IPS-NIHi7 (cell line): ENCODE measurements at regions not wholly inside any gene's neighbourhood (a gene's known extent, or its start where the extent isn't known, plus 50 kb on each side); places are given as distances from the start of the nearest gene placed in this dataset.

Experiments used
- DNase-seq: peaks from one replicate; pipeline ENCODE4 v3.0.0; 2012; ENCODE audit warnings: mixed read lengths; ENCODE audit errors: extremely low spot score

GRCh38 chr2:145599756-145600155, 1079.8 kb upstream of the ZEB2 start:
- no peak for DNase-seq

DNA sequence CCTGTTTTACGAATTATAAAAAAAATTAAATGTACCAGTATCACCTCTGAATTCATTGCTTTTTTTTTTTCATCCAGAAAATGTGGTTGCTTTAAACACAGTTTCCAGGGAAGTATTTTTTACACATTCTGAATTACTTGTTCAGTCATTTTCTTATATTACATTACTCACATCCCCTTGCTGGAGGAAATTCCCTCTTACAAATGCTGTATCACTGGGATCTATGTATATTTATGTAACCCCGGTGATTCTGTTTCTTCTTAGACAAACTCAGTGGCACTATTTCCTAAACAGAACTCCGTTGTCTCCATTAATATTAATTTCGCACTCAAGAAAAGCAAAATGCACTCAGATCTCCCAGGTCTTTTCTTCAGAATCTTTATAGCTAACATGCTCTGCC, 1078.5 kb upstream of the ZEB2 start:
- no peak for DNase-seq

- no peak for DNase-seq
These were observed 1077.9 kb upstream of the ZEB2 start for GRCh38 chr2:145597809-145598208.

GRCh38 chr2:145597006-145597405, 1077.1 kb upstream of the ZEB2 start:
- no peak for DNase-seq

DNA sequence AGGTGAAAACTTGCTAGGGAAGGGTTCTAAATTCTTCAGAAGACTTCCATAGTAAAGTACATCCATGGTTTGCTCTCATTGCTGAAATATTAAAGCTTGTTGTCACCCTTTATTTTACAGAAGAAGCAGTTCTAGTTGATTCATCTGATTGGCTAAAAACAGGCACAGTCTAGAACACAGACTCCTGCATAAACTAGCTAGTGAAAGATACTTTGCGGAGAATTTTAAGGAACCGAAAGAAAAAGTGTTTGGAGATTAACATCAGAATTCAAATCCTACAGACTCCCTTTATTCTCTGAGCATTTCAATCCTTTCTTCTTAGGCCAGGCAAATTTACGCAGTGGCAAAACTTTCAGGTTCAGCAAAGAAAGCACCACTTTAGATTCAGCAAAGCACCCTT, 1076.5 kb upstream of the ZEB2 start:
- DNase-seq = no peak

DNA sequence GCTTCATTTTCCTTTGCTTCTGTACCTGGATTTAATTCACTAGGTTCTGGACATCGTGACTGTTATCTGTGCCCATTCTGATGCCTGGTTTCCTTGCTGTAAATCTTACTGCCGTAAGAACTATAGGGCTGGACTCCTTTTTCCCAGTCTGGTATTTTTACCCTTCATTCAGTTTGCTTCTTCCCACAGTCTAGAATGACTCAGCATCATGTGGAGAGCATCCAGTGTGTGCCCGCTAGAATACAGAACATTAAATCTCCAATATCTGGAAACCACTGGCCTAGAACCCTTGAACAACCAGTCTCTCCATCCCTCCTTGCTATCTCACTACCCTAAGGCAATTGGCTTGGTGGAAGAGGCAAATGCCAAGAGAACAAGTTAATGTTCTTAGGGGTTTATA, 1075.4 kb upstream of the ZEB2 start:
- no peak for DNase-seq

GRCh38 chr2:145593991-145594614, 1074.2 kb upstream of the ZEB2 start:
- DNase-seq = peak; percentile 15

- DNase-seq = no peak
These were observed 1073.4 kb upstream of the ZEB2 start for GRCh38 chr2:145593280-145593679.

- peak; percentile 21 for DNase-seq
These were observed 1072.4 kb upstream of the ZEB2 start for GRCh38 chr2:145592361-145592760.

DNA sequence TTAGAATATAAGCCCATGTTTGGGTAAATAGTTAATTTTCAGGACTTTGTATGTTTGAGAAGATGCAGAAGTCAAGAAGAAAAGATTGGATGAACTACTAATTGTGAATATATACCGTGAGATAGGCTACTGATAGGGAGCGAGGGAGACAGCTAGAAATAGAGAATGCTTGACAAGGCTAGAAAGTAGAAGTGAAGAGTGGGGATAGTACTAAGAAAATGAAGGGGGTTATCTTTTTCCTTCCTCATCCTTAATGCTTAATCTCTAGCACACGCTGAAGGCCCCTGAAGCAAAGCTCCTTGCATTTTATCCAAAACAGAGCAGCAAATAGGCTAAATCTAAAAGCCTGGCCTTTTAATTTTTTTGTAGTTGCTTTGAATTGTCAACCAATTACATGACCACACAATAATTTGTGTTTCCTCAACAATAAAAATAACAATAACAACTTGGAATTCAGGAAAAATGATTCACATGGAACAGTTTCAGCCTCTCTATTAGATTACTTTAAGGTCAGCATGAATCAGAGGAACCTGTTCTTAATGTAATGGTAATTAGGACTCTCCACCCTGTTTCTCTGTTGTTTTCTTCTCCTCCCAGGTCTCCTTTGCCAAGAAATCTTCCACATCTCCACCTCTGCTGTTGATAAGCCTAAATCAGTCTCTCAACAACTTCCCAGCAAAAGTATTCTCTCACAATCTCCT, 1071.3 kb upstream of the ZEB2 start:
- no peak for DNase-seq

- no peak for DNase-seq
These were observed 1068.0 kb upstream of the ZEB2 start for GRCh38 chr2:145587922-145588321.

- no peak for DNase-seq
These were observed 1064.4 kb upstream of the ZEB2 start for GRCh38 chr2:145584353-145584752.

DNA sequence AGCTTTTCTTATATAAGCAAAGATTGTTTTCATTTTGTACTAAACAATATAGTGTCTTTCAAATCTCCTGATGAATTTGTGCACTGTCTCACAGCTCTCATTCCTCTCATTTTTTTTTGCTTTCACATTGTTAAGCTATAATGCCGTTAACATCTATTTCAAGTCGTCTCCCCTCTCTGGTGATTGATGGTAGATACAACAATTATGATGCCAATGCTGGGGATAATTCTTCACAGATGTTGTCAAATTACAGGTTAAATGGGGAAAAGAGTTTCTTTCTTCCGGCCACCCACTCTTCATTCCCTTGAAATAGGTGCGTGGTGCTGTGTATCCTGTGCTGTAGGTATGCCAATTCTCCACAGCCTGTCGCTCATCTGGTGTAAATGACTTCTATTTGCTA, 1053.7 kb upstream of the ZEB2 start:
- DNase-seq = no peak

- DNase-seq = no peak
These were observed 1052.3 kb upstream of the ZEB2 start for GRCh38 chr2:145572238-145572637.

GRCh38 chr2:145569108-145569507, 1049.2 kb upstream of the ZEB2 start:
- no peak for DNase-seq

- peak; percentile 8 for DNase-seq
These were observed 1044.1 kb upstream of the ZEB2 start for GRCh38 chr2:145563741-145564615.

DNA sequence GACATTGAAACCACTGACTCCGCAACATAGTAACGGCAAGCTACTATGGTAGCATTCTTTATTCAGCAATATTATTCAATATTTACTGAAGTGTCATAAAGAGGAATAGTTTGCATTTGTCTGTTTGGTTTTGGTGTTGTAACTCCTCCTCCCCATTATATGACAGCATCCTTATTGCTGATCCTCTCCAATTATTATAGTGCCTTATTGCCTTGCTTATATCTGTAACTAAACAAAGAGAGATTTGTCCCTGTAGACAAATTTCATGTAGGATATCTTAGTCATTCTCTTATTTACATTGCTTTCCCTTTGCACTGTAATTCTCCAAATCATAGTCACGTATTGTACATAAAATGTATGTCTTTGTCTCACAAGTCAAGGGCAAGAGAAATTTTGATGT, 1041.2 kb upstream of the ZEB2 start:
- no peak for DNase-seq

GRCh38 chr2:145558617-145559350, 1038.9 kb upstream of the ZEB2 start:
- DNase-seq = no peak

GRCh38 chr2:145555360-145555759, 1035.4 kb upstream of the ZEB2 start:
- DNase-seq = no peak

- DNase-seq = no peak
These were observed 1031.8 kb upstream of the ZEB2 start for GRCh38 chr2:145551686-145552085.

- DNase-seq = no peak
These were observed 1028.6 kb upstream of the ZEB2 start for GRCh38 chr2:145548479-145548878.

DNA sequence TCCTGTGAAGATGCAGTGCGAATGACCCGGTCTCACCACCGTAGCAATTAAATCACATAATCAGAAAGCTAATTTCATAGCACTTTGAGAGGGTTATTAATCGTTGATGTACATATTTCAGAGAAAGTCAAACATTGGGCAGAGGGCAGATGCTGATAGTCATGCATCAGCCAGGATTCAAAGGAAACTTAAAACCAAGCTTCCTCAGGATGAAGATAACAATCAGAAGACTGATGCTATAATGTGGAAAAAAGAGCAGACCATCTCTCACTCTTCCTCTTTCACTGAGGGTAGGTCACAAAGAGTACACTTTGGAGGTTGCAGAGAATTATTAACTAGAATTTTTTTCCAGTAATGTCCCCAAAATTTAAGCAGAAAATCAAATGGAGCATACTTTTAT, 1027.7 kb upstream of the ZEB2 start:
- no peak for DNase-seq
